Progenitor cell of endocrine pancreas (in vitro differentiated cells): ENCODE measurements at regions not wholly inside any gene's neighbourhood (a gene's known extent, or its start where the extent isn't known, plus 50 kb on each side); places are given as distances from the start of the nearest gene placed in this dataset.

ENCODE experiments used
- DNase-seq: peaks from one replicate; pipeline ENCODE4 v3.0.0; 2021; ENCODE audit warnings: low spot score; ENCODE audit not compliant: unreplicated experiment
- H3K27ac Mint-ChIP-seq: 2 replicates; pipeline ENCODE4 v1.8.0; 2021; ENCODE audit warnings: mild to moderate bottlenecking, moderate library complexity, mixed read lengths
- H3K27me3 Mint-ChIP-seq: 2 replicates; pipeline ENCODE4 v1.8.0; 2021; ENCODE audit warnings: mixed read lengths
- H3K36me3 Mint-ChIP-seq: 2 replicates; pipeline ENCODE4 v1.8.0; 2022; ENCODE audit warnings: mixed read lengths; ENCODE audit not compliant: insufficient read depth
- H3K4me1 Mint-ChIP-seq: 2 replicates; pipeline ENCODE4 v1.8.0; 2021; ENCODE audit warnings: low read depth, mixed read lengths
- H3K4me3 Mint-ChIP-seq: 2 replicates; pipeline ENCODE4 v1.8.0; 2021; ENCODE audit warnings: low read depth, mild to moderate bottlenecking, moderate library complexity, mixed read lengths
- H3K9me3 Mint-ChIP-seq: 2 replicates; pipeline ENCODE4 v1.8.0; 2021; ENCODE audit warnings: low read depth, mixed read lengths
- TF ChIP-seq, protein P1 (sequence below): fragments of 200-600 bp; sonication (generic); IDR thresholded peaks from one replicate; pipeline ENCODE4 v1.5.0; 2021; ENCODE audit warnings: antibody characterized with exemption, mild to moderate bottlenecking; ENCODE audit not compliant: unreplicated experiment

DNA sequence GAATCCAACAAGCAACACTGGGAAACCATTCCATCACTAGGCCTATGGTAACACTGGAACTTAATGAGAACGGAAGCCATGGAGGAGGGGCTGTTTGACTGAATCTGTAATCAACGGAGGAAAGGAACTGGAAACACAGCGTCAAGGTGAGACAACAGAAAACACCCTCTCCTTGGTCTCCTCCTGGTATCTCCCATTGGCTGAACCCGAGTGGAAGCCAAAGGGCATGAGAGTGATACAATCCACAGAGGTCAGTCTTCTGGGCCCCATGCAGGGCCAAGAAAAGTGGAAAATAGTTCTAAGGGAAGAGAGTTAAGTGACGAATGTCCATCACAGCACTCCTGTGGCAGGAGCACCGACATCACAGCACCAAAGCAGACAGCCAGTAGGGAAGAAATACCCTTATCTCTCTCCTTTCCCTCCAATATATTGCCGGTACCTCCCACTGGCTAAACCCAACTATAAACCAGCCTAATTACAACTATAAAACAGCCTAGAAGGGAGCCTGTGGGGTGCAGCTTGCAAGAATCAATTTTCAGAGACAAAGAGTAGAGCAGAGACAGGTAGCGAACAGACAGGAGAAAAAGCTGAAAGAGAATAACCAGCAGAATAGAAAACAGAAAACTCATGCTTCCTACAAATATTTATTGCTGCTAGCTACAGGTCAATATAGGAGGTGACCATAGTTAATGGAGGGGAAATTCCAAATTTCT lies 107.4 kb upstream of the IFNE start:
- Mint-ChIP-seq H3K27ac (no peak overlapping the region), H3K36me3 (no peaks in the 10 kb centered on the region), H3K4me1 (peaks cover 3% of the 10 kb centered on the region), H3K27me3 (no peaks in the 10 kb centered on the region), H3K4me3 (no peak overlapping the region), H3K9me3 (no peaks in the 10 kb centered on the region)
- no peak for DNase-seq
- TF ChIP-seq, protein P1, sequence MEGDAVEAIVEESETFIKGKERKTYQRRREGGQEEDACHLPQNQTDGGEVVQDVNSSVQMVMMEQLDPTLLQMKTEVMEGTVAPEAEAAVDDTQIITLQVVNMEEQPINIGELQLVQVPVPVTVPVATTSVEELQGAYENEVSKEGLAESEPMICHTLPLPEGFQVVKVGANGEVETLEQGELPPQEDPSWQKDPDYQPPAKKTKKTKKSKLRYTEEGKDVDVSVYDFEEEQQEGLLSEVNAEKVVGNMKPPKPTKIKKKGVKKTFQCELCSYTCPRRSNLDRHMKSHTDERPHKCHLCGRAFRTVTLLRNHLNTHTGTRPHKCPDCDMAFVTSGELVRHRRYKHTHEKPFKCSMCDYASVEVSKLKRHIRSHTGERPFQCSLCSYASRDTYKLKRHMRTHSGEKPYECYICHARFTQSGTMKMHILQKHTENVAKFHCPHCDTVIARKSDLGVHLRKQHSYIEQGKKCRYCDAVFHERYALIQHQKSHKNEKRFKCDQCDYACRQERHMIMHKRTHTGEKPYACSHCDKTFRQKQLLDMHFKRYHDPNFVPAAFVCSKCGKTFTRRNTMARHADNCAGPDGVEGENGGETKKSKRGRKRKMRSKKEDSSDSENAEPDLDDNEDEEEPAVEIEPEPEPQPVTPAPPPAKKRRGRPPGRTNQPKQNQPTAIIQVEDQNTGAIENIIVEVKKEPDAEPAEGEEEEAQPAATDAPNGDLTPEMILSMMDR, result no peak

DNA sequence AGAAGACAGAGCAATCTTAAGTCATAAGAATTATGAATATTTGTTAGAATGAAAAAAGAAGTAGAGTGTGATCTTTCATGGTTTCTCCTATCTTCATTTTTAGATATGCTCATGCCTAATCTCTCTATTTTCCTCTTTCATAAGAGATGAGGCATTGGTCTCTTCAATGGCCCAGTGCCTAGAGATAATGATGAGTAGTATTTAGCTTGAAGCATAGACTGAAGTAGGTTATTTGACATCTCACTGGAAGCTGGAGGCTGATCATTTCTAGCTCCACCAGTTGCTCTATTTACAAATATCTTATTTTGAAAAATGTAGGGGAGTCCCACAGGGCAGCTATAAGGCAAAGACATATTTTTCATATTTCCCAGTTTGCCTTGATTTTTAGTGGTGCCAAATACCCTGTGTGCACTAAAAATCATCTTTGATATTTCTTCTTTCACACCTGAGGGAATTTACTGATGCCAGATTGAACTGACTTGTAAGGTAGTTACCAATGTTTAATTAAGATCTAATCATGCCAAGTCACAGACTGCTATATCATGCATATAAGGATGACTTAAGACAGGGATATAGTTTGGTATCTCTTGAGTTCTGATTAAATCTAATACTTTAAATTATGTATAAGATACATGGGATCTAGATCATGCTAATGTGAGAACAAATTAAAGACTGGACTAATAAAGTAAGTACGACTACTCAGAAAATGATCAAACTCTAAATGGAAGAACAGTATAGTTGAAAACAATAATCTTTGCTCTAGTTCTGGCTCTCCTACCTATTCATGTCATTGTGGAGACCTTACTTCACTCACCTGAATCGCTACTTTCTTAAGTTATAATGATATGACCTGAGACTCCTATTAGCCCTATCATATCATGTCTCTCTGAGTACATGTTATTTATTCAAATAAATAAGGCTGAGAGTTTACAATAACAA lies 108.2 kb upstream of the IFNE start:
- no peak for DNase-seq
- TF ChIP-seq, protein P1, result no peak
- H3K9me3 Mint-ChIP-seq, result no peaks in the 10 kb centered on the region
- H3K4me1 Mint-ChIP-seq, result peaks cover 4% of the 10 kb centered on the region
- no peaks in the 10 kb centered on the region for H3K27me3 Mint-ChIP-seq
- no peak overlapping the region for H3K4me3 Mint-ChIP-seq
- H3K27ac Mint-ChIP-seq, result no peak overlapping the region
- no peaks in the 10 kb centered on the region for H3K36me3 Mint-ChIP-seq

DNA sequence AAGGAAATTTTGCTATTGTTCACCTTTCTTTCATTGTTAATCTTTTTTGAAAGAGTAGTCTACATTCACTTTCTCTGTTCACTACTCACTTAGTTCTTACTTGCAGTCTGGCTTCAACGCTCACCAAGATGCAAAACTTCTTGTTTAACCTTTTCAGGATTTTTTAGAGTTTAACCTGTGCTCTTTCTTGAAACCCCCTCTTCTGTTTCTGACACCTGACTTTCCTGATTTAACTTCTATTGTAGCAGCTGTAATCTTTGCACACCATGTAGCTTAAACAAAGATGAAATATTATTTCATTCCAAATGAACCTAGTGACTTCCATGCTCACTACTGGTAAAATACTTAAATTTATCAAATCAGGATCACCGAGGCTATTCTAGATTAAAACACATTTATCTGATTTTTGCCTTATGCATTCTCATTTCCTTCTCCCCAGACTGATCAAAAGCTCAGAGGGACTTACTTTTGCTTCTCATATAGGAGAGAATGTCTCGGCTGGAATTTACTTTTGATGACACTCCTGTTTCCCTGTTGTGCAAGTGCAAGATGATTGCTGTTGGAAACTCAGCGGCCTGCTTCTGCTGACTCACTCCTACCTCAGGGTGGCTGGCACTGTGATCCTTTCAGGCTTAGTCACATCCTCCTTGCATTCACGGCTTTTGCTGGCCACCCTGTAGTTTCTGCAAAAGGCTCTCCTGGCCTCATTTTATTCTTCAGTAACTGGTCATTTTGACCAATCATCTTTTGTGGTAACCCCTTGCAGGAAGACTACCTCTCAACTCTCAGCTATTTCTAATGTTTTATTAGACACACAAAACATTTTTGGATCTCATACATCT lies 109.3 kb upstream of the IFNE start:
- Mint-ChIP-seq H3K4me1 (peaks cover 12% of the 10 kb centered on the region), H3K27ac (peak overlapping the region; percentile 41), H3K27me3 (no peaks in the 10 kb centered on the region), H3K4me3 (no peak overlapping the region), H3K36me3 (no peaks in the 10 kb centered on the region), H3K9me3 (no peaks in the 10 kb centered on the region)
- DNase-seq, result no peak
- TF ChIP-seq, protein P1, result no peak

DNA sequence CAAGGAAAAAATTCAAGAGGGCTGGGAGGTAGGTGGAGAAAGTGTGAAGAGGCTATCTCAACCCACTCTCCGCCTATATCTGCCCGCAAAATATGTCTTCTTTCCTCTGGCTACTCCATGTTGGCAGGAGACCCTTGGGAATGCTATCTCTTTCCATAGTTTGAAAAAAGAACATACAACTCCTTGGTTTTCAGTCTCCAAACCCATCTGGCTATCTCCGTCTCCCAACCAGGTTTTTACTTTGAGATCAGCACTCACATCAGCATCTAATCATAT lies 109.9 kb upstream of the IFNE start:
- H3K36me3 Mint-ChIP-seq, result no peaks in the 10 kb centered on the region
- TF ChIP-seq, protein P1, result no peak
- H3K4me1 Mint-ChIP-seq, result peaks cover 13% of the 10 kb centered on the region
- H3K27me3 Mint-ChIP-seq, result no peaks in the 10 kb centered on the region
- H3K27ac Mint-ChIP-seq, result no peak overlapping the region
- H3K4me3 Mint-ChIP-seq, result no peak overlapping the region
- no peaks in the 10 kb centered on the region for H3K9me3 Mint-ChIP-seq
- DNase-seq, result no peak

DNA sequence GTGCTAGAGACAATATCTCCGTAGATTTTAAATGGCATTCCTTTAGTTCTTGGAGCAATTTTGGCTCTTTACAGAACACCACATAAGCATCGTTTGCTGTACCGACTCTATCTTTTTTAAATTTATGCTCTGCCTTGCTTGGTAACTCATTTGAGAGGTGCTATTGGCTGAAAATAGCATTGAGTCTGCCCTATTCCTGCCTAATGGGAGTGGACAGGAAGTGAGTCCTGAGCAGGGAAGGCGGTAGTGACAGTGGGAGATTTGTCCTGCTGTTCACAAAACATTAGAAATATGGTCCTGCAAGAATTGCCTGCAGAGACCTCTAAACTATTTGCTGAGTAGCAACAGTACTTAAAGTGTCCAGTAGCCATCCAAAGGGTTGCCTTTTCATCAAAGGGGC lies 115.2 kb upstream of the IFNE start:
- H3K36me3 Mint-ChIP-seq, result no peaks in the 10 kb centered on the region
- H3K9me3 Mint-ChIP-seq, result no peaks in the 10 kb centered on the region
- H3K27me3 Mint-ChIP-seq, result no peaks in the 10 kb centered on the region
- H3K4me3 Mint-ChIP-seq, result no peak overlapping the region
- H3K4me1 Mint-ChIP-seq, result peaks cover 10% of the 10 kb centered on the region
- H3K27ac Mint-ChIP-seq, result no peak overlapping the region
- TF ChIP-seq, protein P1, result no peak
- no peak for DNase-seq
